Uterus (tissue), 3 donors: ENCODE measurements at regions not wholly inside any gene's neighbourhood (a gene's known extent, or its start where the extent isn't known, plus 50 kb on each side); places are given as distances from the start of the nearest gene placed in this dataset.
"Not testable (repeated sequence)": the region's sequence is repeated elsewhere in the genome, so short reads cannot be mapped to it uniquely, and the experiment has no call there.

Experiments used
- DNase-seq, 2 donors: peaks; one replicate each; pipeline ENCODE4 v3.0.0-alpha.2; 2019 to 2020
- H3K27ac ChIP-seq, 2 donors: fragments of 200-600 bp; sonication (generic); 1 replicate in 1 of 2; 2 replicates in 1 of 2; pipeline ENCODE4 v1.5.1; 2016 to 2018
- H3K27me3 ChIP-seq, 2 donors: fragments of 200-600 bp; sonication (generic); one replicate each; pipeline ENCODE4 v1.5.1; 2018 to 2019; ENCODE audit warnings: control low read depth in 1 of 2
- H3K36me3 ChIP-seq, 2 donors: fragments of 200-600 bp; sonication (generic); one replicate each; pipeline ENCODE4 v1.5.1; 2019; ENCODE audit warnings: control low read depth in 1 of 2
- H3K4me1 ChIP-seq, 2 donors: fragments of 200-600 bp; sonication (generic); one replicate each; pipeline ENCODE4 v1.5.1; 2018 to 2019; ENCODE audit warnings: control low read depth in 1 of 2
- H3K4me3 ChIP-seq, 2 donors: fragments of 200-600 bp; sonication (generic); 1 replicate in 1 of 2; 2 replicates in 1 of 2; pipeline ENCODE4 v1.5.1; 2018 to 2019; ENCODE audit warnings: mild to moderate bottlenecking in 1 of 2
- H3K9me3 ChIP-seq, 2 donors: fragments of 200-600 bp; sonication (generic); one replicate each; pipeline ENCODE4 v1.5.1; 2019; ENCODE audit warnings: control low read depth in 1 of 2
- CTCF ChIP-seq, 4 experiments: fragments of 200-600 bp in 2 of 4; fragments of 450-650 bp in 2 of 4; sonication (generic) in 2 of 4; IDR thresholded peaks; one replicate each; pipeline ENCODE4 v1.5.1; 2016 to 2019; ENCODE audit warnings: antibody characterized with exemption in 4 of 4, mild to moderate bottlenecking in 2 of 4, moderate library complexity in 1 of 4
- POLR2A ChIP-seq, 2 donors: fragments of 450-650 bp; IDR thresholded peaks; one replicate each; pipeline ENCODE4 v1.6.1; 2016; ENCODE audit warnings: antibody characterized with exemption in 2 of 2, mild to moderate bottlenecking in 1 of 2, moderate library complexity in 1 of 2
- intact Hi-C: fragments of 100-400 bp; cut with DNase I; formaldehyde crosslinking; loops from one replicate; pipeline ENCODE4 v1.15.1; 2023; ENCODE audit warnings: low total_unique reads
- donor health status: DM: yes; HTN: yes; CAD: no.

DNA sequence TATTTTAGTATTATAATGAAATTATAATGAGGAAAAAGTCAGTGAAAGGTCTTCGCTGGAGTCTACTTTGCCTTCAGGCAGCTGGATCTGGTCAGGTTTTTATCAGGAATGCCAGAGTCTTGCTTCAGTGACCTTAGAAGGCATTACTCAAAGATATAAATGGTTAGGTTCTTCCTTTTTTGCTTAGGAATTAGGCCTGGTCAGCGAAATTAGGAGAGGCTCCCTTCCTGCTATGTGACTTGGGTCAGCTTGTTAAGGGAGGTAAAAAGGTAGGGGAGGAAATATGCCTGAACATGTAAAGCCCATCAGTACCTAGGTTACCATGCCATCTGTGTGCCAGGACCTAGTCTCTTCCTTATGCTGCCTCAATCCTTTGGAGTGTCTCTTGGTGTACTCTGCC lies 115.1 kb downstream of the OTOR start:
- intact Hi-C loops: no loop called here
- TF ChIP-seq CTCF (IDR thresholded peaks at IDR 0.05): no peak
- TF ChIP-seq POLR2A (IDR thresholded peaks at IDR 0.05): no peak

GRCh38 chr20:16864069-16864468 lies 115.9 kb downstream of the OTOR start:
- TF ChIP-seq POLR2A (IDR thresholded peaks at IDR 0.05): no peak
- no peak for TF ChIP-seq CTCF (IDR thresholded peaks at IDR 0.05)
- intact Hi-C loops: no loop called here
- no peak for DNase-seq
- no peaks in the 10 kb centered on the region for H3K27me3 ChIP-seq
- no peak overlapping the region for H3K4me3 ChIP-seq
- no peaks in the 10 kb centered on the region for H3K4me1 ChIP-seq
- no peak overlapping the region for H3K27ac ChIP-seq
- no peaks in the 10 kb centered on the region for H3K36me3 ChIP-seq
- H3K9me3 ChIP-seq: no peaks in the 10 kb centered on the region

More for the DNA sequence above, 115.1 kb downstream of the OTOR start:
- no peaks in the 10 kb centered on the region for H3K9me3 ChIP-seq
- DNase-seq: no peak
- no peaks in the 10 kb centered on the region for H3K27me3 ChIP-seq
- no peak overlapping the region for H3K4me3 ChIP-seq
- no peaks in the 10 kb centered on the region for H3K36me3 ChIP-seq
- H3K27ac ChIP-seq: no peak overlapping the region
- H3K4me1 ChIP-seq: no peaks in the 10 kb centered on the region

DNA sequence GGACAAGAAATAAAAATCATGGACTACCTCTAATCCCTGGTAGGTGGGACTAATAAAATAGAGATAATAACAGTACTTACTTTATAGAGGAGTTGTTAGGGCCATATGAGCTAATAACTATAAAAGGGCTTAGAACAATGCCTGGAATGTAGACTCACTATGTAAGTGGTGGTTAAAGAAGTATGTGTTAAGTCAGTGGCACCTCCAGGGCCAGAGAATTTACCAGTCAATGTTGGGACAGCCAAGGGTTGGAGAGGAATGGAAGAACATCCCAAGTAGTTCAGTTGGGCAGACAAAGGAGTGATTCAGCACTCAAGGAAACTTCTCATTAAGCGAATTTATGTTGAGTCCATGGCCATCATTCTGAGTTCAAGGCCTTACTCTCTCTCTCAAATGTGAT lies 116.8 kb downstream of the OTOR start:
- no peaks in the 10 kb centered on the region for H3K9me3 ChIP-seq
- DNase-seq: no peak
- H3K27ac ChIP-seq: no peak overlapping the region
- no peaks in the 10 kb centered on the region for H3K27me3 ChIP-seq
- H3K4me1 ChIP-seq: no peaks in the 10 kb centered on the region
- intact Hi-C loops: no loop called here
- H3K4me3 ChIP-seq: no peak overlapping the region
- no peaks in the 10 kb centered on the region for H3K36me3 ChIP-seq
- no peak for TF ChIP-seq POLR2A (IDR thresholded peaks at IDR 0.05)

DNA sequence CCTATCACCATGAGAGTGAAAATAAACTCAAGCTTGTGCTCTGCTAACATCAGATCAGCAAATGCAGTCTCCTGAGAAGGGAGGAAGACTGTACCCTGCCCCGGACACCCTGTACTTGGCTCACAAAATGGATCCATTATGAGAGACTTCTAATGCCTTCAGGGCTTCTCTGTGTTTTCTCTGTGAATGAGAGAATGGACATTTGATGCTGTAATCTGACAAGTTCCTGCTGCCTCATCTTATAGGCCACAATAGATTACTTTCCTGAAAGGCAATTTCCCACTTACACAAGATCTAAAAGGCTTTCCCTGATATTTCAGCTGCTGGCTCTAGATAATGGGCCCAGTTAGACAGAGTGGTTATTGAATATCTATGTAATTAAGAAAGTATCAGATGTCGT lies 117.2 kb downstream of the OTOR start:
- H3K9me3 ChIP-seq: no peaks in the 10 kb centered on the region
- no peak for TF ChIP-seq POLR2A (IDR thresholded peaks at IDR 0.05)
- no peak for TF ChIP-seq CTCF (IDR thresholded peaks at IDR 0.05)
- no peaks in the 10 kb centered on the region for H3K4me1 ChIP-seq
- intact Hi-C loops: no loop called here
- no peaks in the 10 kb centered on the region for H3K27me3 ChIP-seq
- DNase-seq: no peak
- no peak overlapping the region for H3K4me3 ChIP-seq
- H3K27ac ChIP-seq: no peak overlapping the region
- no peaks in the 10 kb centered on the region for H3K36me3 ChIP-seq

- H3K4me1 ChIP-seq, DNase-seq, intact Hi-C loops, H3K27ac ChIP-seq, H3K9me3 ChIP-seq, H3K27me3 ChIP-seq, H3K4me3 ChIP-seq, H3K36me3 ChIP-seq: not testable (repeated sequence)
These were observed 125.0 kb downstream of the OTOR start for GRCh38 chr20:16873124-16873523.

- no peaks in the 10 kb centered on the region for H3K9me3 ChIP-seq
- no peak overlapping the region for H3K27ac ChIP-seq
- intact Hi-C loops: no loop called here
- DNase-seq: no peak
- H3K4me1 ChIP-seq: no peaks in the 10 kb centered on the region
- TF ChIP-seq CTCF (IDR thresholded peaks at IDR 0.05) (no peak), POLR2A (IDR thresholded peaks at IDR 0.05) (no peak)
- no peaks in the 10 kb centered on the region for H3K36me3 ChIP-seq
- no peak overlapping the region for H3K4me3 ChIP-seq
- no peaks in the 10 kb centered on the region for H3K27me3 ChIP-seq
These were observed 128.9 kb downstream of the OTOR start for GRCh38 chr20:16877053-16877554.
